ENCODE measurements at regions not wholly inside any gene's neighbourhood (a gene's known extent, or its start where the extent isn't known, plus 50 kb on each side); places are given as distances from the start of the nearest gene placed in this dataset.

GRCh38 chr7:47221826-47222225 is 360.1 kb downstream of the TNS3 start:
- in situ Hi-C loops (cut with HindIII; ENCODE audit: low pct_ligation_motif_present, low sequenced_read_pairs) = no loop called here

GRCh38 chr7:47218378-47219176 is 363.3 kb downstream of the TNS3 start:
- Histone ChIP-seq H3K27me3 (replicated peaks) (no peaks in the 10 kb centered on the region), H3K4me3 (ENCODE audit: low read depth, low read length) (no peak overlapping the region), H3K27ac (no peak overlapping the region), H3K36me3 (replicated peaks) (no peaks in the 10 kb centered on the region)
- in situ Hi-C loops (cut with HindIII; ENCODE audit: low pct_ligation_motif_present, low sequenced_read_pairs) = no loop called here
- no peak for TF ChIP-seq CTCF (IDR thresholded peaks at IDR 0.05; ENCODE audit: low read depth, low read length, missing control alignments)
- DNase-seq = no peak

More at GRCh38 chr7:47221826-47222225, 360.1 kb downstream of the TNS3 start:
- H3K27me3 ChIP-seq (replicated peaks) = no peaks in the 10 kb centered on the region
- H3K36me3 ChIP-seq (replicated peaks) = no peaks in the 10 kb centered on the region
- no peak overlapping the region for H3K4me3 ChIP-seq (ENCODE audit: low read depth, low read length)
- no peak for TF ChIP-seq CTCF (IDR thresholded peaks at IDR 0.05; ENCODE audit: low read depth, low read length, missing control alignments)
- no peak overlapping the region for H3K27ac ChIP-seq
- DNase-seq = no peak

- in situ Hi-C loops (cut with HindIII; ENCODE audit: low pct_ligation_motif_present, low sequenced_read_pairs) = no loop called here
- DNase-seq = no peak
- Histone ChIP-seq H3K27me3 (replicated peaks) (no peaks in the 10 kb centered on the region), H3K27ac (no peak overlapping the region), H3K4me3 (ENCODE audit: low read depth, low read length) (no peak overlapping the region), H3K36me3 (replicated peaks) (no peaks in the 10 kb centered on the region)
- TF ChIP-seq CTCF (IDR thresholded peaks at IDR 0.05; ENCODE audit: low read depth, low read length, missing control alignments) = no peak
These were observed 364.1 kb downstream of the TNS3 start for GRCh38 chr7:47217570-47218360.

- Histone ChIP-seq H3K27ac (no peak overlapping the region), H3K4me3 (ENCODE audit: low read depth, low read length) (no peak overlapping the region), H3K36me3 (replicated peaks) (no peaks in the 10 kb centered on the region), H3K27me3 (replicated peaks) (no peaks in the 10 kb centered on the region)
- in situ Hi-C loops (cut with HindIII; ENCODE audit: low pct_ligation_motif_present, low sequenced_read_pairs) = no loop called here
- TF ChIP-seq CTCF (IDR thresholded peaks at IDR 0.05; ENCODE audit: low read depth, low read length, missing control alignments) = no peak
- no peak for DNase-seq
These were observed 364.8 kb downstream of the TNS3 start for GRCh38 chr7:47217086-47217485.

GRCh38 chr7:47216439-47216838 is 365.5 kb downstream of the TNS3 start:
- no peak for DNase-seq
- no peaks in the 10 kb centered on the region for H3K36me3 ChIP-seq (replicated peaks)
- TF ChIP-seq CTCF (IDR thresholded peaks at IDR 0.05; ENCODE audit: low read depth, low read length, missing control alignments) = no peak
- in situ Hi-C loops (cut with HindIII; ENCODE audit: low pct_ligation_motif_present, low sequenced_read_pairs) = no loop called here
- no peak overlapping the region for H3K27ac ChIP-seq
- no peak overlapping the region for H3K4me3 ChIP-seq (ENCODE audit: low read depth, low read length)
- H3K27me3 ChIP-seq (replicated peaks) = no peaks in the 10 kb centered on the region

Measured in brain microvascular endothelial cell (primary cell).